NCI-H187 treated with DMSO at 0.1 percent for 48 hours (cell line): ENCODE measurements at regions not wholly inside any gene's neighbourhood (a gene's known extent, or its start where the extent isn't known, plus 50 kb on each side); places are given as distances from the start of the nearest gene placed in this dataset.

Source experiments
- DNase-seq: peaks from one replicate; lab custom pipeline; 2025; lab: John Stamatoyannopoulos, UW

- no peak for DNase-seq
Measured at GRCh38 chr1:98032958-98033357, 112.1 kb upstream of the DPYD start.

DNA sequence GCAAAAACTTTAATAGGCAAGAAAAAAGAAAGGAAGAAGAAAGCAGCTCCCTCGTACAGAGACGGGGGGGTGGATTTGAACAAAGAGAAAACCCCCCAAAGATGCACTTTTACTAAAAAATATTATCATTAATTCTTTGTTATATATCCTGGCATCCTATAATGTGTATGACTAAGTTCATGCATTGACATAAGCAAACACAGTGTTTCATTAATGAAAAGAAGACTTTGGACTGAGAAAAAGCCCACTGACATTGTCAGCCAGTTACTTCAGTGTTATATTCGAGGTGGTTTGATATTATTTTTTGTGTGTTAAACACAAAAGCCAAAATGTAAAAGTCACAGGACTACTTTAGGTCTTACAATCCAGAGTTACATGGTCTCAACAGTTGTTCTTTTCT, 110.1 kb upstream of the DPYD start:
- no peak for DNase-seq

DNA sequence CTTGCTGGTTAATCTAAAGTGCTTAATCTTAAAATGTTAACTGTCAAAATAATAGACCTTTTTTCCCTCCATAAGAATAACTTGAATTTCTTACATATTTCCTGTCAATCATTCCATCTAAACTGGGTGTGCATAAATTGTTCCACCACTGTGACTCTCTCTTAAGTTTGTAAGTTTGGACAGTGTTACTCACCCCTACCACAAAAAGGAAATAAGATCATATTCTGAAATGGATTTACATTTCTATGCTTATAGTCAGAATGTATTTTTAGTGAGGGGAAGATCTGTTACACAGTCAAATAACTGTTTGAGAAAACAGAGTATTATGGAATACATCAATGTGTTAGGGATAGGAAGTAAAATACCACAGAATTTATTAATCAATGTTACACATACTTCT, 109.6 kb upstream of the DPYD start:
- DNase-seq = no peak

DNA sequence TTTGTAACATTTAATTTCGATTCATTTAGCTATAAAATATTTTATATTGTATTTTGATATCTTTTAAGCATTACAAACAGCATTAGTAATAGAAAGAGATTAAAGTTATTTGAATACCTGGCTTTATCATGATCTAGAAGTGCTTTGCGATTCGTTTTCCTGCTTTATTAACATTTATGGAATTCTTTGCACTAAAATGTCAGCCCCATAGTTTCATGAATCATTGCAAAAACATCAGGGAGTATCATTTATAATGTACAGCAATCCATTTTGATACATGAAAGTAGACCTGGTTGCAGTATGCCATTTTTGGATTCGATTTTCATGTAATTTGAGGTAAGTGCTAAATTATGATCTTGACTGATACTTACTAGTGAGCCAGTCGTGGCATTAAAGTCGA, 108.0 kb upstream of the DPYD start:
- DNase-seq = no peak

GRCh38 chr1:98027103-98027705, 106.4 kb upstream of the DPYD start:
- DNase-seq = no peak

- no peak for DNase-seq
Measured at GRCh38 chr1:98025858-98026257, 105.0 kb upstream of the DPYD start.

- no peak for DNase-seq
Measured at GRCh38 chr1:98021126-98021525, 100.3 kb upstream of the DPYD start.

DNA sequence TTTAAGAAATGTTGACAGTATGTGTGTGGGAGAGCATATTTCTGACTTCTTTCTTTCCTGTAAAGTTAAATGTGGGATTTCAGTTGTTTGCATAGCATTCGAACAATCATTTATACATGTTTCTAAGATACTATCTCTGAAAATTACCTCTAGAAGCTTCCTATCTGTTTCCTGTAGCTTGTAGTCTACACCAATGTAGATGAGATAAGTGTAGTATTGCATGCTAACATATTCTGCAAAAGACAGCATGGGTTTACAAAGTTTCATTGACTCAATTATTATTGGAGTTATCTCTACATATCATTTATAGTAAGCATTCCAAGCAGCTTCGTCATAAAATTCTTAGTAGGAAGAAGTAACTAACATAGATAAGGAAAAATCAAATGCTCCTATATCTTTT, 98.9 kb upstream of the DPYD start:
- DNase-seq = no peak

- no peak for DNase-seq
Measured at GRCh38 chr1:98018074-98018473, 97.2 kb upstream of the DPYD start.

- no peak for DNase-seq
Measured at GRCh38 chr1:98017184-98017583, 96.3 kb upstream of the DPYD start.

DNA sequence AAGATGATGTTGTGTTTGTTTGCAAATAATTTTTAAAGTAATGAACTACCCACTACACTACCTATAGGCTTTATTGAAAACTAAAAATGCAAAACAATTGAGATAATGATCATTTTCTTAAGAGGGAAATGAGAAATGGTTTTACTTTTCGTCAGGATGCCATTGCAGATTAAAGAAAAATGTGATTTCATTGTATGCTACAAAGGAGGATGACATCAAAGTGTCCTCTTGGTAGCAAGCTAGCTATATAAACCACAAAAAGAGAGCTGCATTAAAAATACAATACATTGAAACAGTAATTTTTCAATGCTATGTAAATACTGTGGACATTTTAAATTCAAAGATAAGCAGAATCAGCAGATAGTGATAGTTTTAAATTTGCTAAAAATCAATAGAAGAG, 87.5 kb upstream of the DPYD start:
- no peak for DNase-seq

GRCh38 chr1:98005326-98006010, 84.6 kb upstream of the DPYD start:
- DNase-seq = no peak

DNA sequence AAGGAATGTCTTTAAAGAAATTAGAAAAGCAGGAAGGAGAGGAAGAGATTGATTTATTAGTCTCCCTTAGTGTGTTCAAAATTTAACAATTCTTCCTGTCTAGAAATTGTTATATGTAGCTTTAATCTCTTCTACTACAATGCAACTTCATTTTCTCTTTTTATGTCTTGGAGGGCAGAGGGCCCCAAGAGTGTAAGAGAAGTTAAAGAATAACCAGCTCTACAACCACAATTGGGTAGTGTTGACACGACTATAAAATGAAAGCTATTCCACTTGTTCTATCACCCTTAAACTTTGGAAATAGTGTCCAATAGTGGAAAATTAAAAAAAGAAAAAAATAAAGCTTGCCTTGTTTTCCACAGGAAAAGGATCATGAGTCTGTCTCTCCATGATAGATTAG, 82.6 kb upstream of the DPYD start:
- no peak for DNase-seq

DNA sequence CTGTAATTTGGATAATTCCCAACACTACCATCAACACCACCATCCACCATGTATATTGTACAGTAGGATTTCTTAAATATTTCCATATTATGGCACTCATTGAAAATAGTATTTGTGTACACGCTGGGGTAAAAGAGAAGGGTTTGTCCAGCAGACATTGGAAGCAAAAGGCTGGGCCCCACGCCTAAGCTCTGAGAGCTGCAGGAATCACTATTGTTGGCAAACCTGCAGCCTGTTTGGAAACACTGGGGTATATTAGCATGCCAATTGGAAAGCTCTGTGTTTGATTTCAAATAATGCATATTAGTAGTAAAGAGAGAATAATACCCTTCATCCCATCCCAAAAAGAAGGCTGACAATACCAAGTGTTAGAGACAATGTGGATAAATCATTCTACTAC, 81.5 kb upstream of the DPYD start:
- DNase-seq = no peak

DNA sequence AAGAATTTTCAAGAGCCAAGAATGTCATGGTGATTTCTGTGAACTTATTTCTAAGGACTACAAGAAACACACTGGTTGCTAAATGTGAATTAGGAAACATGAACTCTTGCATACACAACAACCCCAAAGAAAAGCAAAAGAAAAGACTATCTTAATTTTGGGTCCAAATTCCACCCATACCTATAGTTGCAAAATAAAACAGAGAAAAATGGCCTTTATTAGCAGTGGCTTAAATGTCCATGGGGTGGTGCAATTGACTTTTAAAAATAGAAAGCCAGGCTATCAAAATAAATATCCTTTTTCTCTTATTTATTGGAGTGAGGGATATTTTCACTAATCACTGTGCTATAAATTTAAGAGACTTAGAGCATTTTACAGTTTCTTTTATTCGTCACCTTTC, 80.9 kb upstream of the DPYD start:
- DNase-seq = no peak

GRCh38 chr1:97999320-97999719, 78.5 kb upstream of the DPYD start:
- DNase-seq = no peak

GRCh38 chr1:97996880-97997279, 76.0 kb upstream of the DPYD start:
- no peak for DNase-seq

- no peak for DNase-seq
Measured at GRCh38 chr1:97989094-97989680, 68.4 kb upstream of the DPYD start.

- DNase-seq = no peak
Measured at GRCh38 chr1:97986041-97987005, 65.5 kb upstream of the DPYD start.

DNA sequence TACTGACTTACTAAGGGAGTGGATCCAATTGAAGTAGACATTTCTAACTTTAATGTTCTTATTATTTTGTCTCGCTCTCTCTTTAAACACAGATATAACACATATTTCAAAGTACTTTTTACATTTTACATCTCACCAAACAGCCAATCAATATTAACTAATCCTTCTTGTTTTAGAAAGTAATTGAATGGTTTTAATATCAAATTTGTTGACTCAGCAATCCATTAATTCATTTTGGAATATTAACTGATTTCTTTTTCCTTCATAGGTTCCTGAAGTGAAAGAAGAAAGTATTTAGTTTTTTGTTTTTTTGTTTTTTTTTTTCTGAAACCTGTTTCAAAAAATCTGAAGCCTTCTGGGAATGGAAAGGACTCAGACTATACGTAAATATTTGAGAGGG, 62.3 kb upstream of the DPYD start:
- no peak for DNase-seq

- no peak for DNase-seq
Measured at GRCh38 chr1:97980530-97980929, 59.7 kb upstream of the DPYD start.

- DNase-seq = no peak
Measured at GRCh38 chr1:97976801-97977200, 56.0 kb upstream of the DPYD start.
